K562 (cell line): ENCODE measurements at regions not wholly inside any gene's neighbourhood (a gene's known extent, or its start where the extent isn't known, plus 50 kb on each side); places are given as distances from the start of the nearest gene placed in this dataset.
"Not testable (repeated sequence)": the region's sequence is repeated elsewhere in the genome, so short reads cannot be mapped to it uniquely, and the experiment has no call there.

Experiments
- ATAC-seq: fragments of 200-7000 bp; cut with Tn5 transposase; 3 replicates; pipeline ENCODE4 v1.9.1; 2020; ENCODE audit warnings: moderate library complexity
- BruUV-seq: library from RNA; stranded (reverse); fragments of 400-500 nt; replicated peaks from 2 replicates; lab custom pipeline; 2021; lab: Mats Ljungman, UMichigan
- CTCF ChIA-PET: fragments of 300-600 bp; formaldehyde crosslinking; extraction: SDS; loops from one replicate; lab custom pipeline; 2021; ENCODE audit warnings: low intra/inter-chr PET ratio; lab: Yijun Ruan, JAX
- POLR2A ChIA-PET: fragments of 300-600, 350-650 bp; sonication (Branson Sonifier 250); formaldehyde crosslinking; extraction: SDS; loops from one replicate; lab custom pipeline; 2021; ENCODE audit warnings: antibody characterized with exemption, inconsistent platforms; lab: Yijun Ruan, JAX
- DNase-seq, 4 experiments: peaks; one replicate each; pipeline versions ENCODE4 v3.0.0 to v3.0.0-alpha.2; 2011 to 2018; ENCODE audit warnings: low spot score in 3 of 4, mixed read lengths in 3 of 4; ENCODE audit errors: extremely low read depth in 1 of 4
- FAIRE-seq: peaks from 2 replicates; lab custom pipeline; 2011; peaks lifted over from hg19 to GRCh38; lab: Jason Lieb, UNC
- H2AFZ ChIP-seq: 2 replicates; pipeline ENCODE4 v1.6.0; 2011; ENCODE audit warnings: low read depth, low read length, control low read depth, inconsistent platforms
- H3K27ac ChIP-seq: fragments of 200-600 bp; 3 replicates; pipeline ENCODE4 v1.8.0; 2011; ENCODE audit warnings: low read depth, mild to moderate bottlenecking, control low read depth, inconsistent platforms, low read length, moderate library complexity, mixed read lengths; ENCODE audit errors: extremely low read depth
- H3K27me3 ChIP-seq, 2 experiments: fragments of 300-600 bp in 1 of 2; 2 replicates in 1 of 2; 3 replicates in 1 of 2; pipeline versions ENCODE4 v1.6.0 to v1.8.0; 2011; ENCODE audit warnings: inconsistent platforms in 2 of 2, low read length in 2 of 2, mild to moderate bottlenecking in 1 of 2, mixed read lengths in 1 of 2, moderate library complexity in 1 of 2; ENCODE audit not compliant: control insufficient read depth in 2 of 2, insufficient read depth in 2 of 2
- H3K36me3 ChIP-seq: fragments of 300-600 bp; 3 replicates; pipeline ENCODE4 v1.8.0; 2011; ENCODE audit warnings: mild to moderate bottlenecking, low read length, inconsistent platforms; ENCODE audit not compliant: control insufficient read depth, insufficient read depth
- H3K4me1 ChIP-seq, 2 experiments: fragments of 200-600 bp in 1 of 2; replicated peaks in 1 of 2; 2 replicates in 1 of 2; 3 replicates in 1 of 2; pipeline versions ENCODE4 v1.5.1 to v1.8.0; 2011; ENCODE audit warnings: inconsistent platforms in 2 of 2, low read length in 2 of 2, mild to moderate bottlenecking in 1 of 2, mixed read lengths in 1 of 2, moderate library complexity in 1 of 2; ENCODE audit not compliant: control insufficient read depth in 2 of 2, insufficient read depth in 2 of 2
- H3K4me2 ChIP-seq: 2 replicates; pipeline ENCODE4 v1.6.1; 2011; ENCODE audit warnings: low read length, control low read depth, inconsistent platforms, mixed read lengths; ENCODE audit not compliant: insufficient read depth
- H3K4me3 ChIP-seq: fragments of 200-600 bp; sonication (generic), shearing (Covaris generic); 2 replicates; pipeline ENCODE4 v1.5.1; 2016; ENCODE audit warnings: control low read depth, inconsistent platforms
- H3K79me2 ChIP-seq: fragments of 200-600 bp; 3 replicates; pipeline ENCODE4 v1.8.0; 2011; ENCODE audit warnings: low read length, inconsistent platforms; ENCODE audit not compliant: control insufficient read depth, insufficient read depth
- H3K9ac ChIP-seq, 2 experiments: 2 replicates each; pipeline versions ENCODE4 v1.6.0 to v1.6.1; 2011; ENCODE audit warnings: low read depth in 2 of 2, low read length in 2 of 2, control low read depth in 1 of 2, inconsistent platforms in 1 of 2, mild to moderate bottlenecking in 1 of 2, mixed read lengths in 1 of 2; ENCODE audit not compliant: insufficient read depth in 1 of 2
- H3K9me1 ChIP-seq: one replicate; pipeline ENCODE4 v1.6.0; 2011; ENCODE audit warnings: inconsistent platforms, mild to moderate bottlenecking, low read length, moderate library complexity; ENCODE audit not compliant: control insufficient read depth, insufficient read depth
- H3K9me3 ChIP-seq: replicated peaks from 2 replicates; pipeline ENCODE4 v1.5.1; 2011; ENCODE audit warnings: low read depth, low read length, inconsistent platforms; ENCODE audit not compliant: control insufficient read depth, insufficient read depth
- H4K20me1 ChIP-seq: replicated peaks from 2 replicates; pipeline ENCODE4 v1.6.1; 2011; ENCODE audit warnings: low read length, inconsistent platforms, mixed read lengths; ENCODE audit not compliant: control insufficient read depth, insufficient read depth
- ARID1B ChIP-seq: fragments of 450-650 bp; IDR thresholded peaks from 2 replicates; pipeline ENCODE4 v1.6.1; 2016; ENCODE audit warnings: antibody characterized with exemption, mild to moderate bottlenecking, inconsistent platforms
- CLOCK ChIP-seq: fragments of 250-450 bp; sonication (Bioruptor Pico); IDR thresholded peaks from 2 replicates; pipeline ENCODE4 v1.4.0; 2020; ENCODE audit warnings: mild to moderate bottlenecking, moderate library complexity, borderline replicate concordance
- EWSR1 ChIP-seq: fragments of 450-650 bp; IDR thresholded peaks from 2 replicates; pipeline ENCODE4 v1.6.1; 2018; ENCODE audit warnings: borderline replicate concordance, mild to moderate bottlenecking, low read depth, moderate library complexity; ENCODE audit not compliant: partially characterized antibody
- IRF9 ChIP-seq: fragments of 450-650 bp; IDR thresholded peaks from 2 replicates; pipeline ENCODE4 v1.6.1; 2016; ENCODE audit warnings: missing biosample characterization, missing genetic modification characterization
- RNF219 ChIP-seq: fragments of 250-450 bp; sonication (Bioruptor Pico); IDR thresholded peaks from 2 replicates; pipeline ENCODE4 v1.5.0; 2022; ENCODE audit warnings: mild to moderate bottlenecking
- SMARCA5 ChIP-seq: fragments of 450-650 bp; IDR thresholded peaks from 2 replicates; pipeline ENCODE4 v1.6.1; 2016
- WGBS: fragments of 100-300 bp; shearing (Covaris generic); methylation state at CpG from one replicate; pipeline ENCODE4 v1.1.6; 2016; ENCODE audit warnings: low coverage, mixed read lengths; ENCODE audit not compliant: insufficient coverage; ENCODE audit errors: missing lambda C conversion rate; 5-methylcytosine and 5-hydroxymethylcytosine counted together
- in situ Hi-C: fragments of 300-500 bp; cut with MboI; formaldehyde crosslinking; loops from 4 replicates; pipeline ENCODE4 v1.15.0; 2018; ENCODE audit warnings: inconsistent platforms, mixed read lengths
- intact Hi-C: fragments of 100-400 bp; cut with micrococcal nuclease; formaldehyde crosslinking; loops from 2 replicates; pipeline ENCODE4 v1.14.2; 2022

- TF ChIP-seq RNF219 (CRISPR knock-in tag): no peak
- no peak for TF ChIP-seq EWSR1
- TF ChIP-seq ARID1B: no peak
- TF ChIP-seq SMARCA5: no peak
- no peak for TF ChIP-seq CLOCK (CRISPR knock-in tag)
- TF ChIP-seq IRF9 (tag): no peak
Observed at GRCh38 chr9:79492092-79493009, 79.4 kb upstream of the TLE4 start (continued).

- CTCF ChIA-PET, H4K20me1 ChIP-seq, FAIRE-seq, H3K79me2 ChIP-seq, in situ Hi-C loops, H3K9me3 ChIP-seq, H3K27me3 ChIP-seq, H3K4me3 ChIP-seq, H3K9me1 ChIP-seq, ATAC-seq, DNase-seq, H3K9ac ChIP-seq, intact Hi-C loops, BruUV-seq, H3K27ac ChIP-seq, POLR2A ChIA-PET, H3K4me1 ChIP-seq, H3K36me3 ChIP-seq, H3K4me2 ChIP-seq: not testable (repeated sequence)
- 0 out of 2 replicates have a peak overlapping the region, but pooled peaks have one; percentile 14 for H2AFZ ChIP-seq
- 7% methylated on average over 5 of the region's 25 CpGs for WGBS
Observed at GRCh38 chr9:79500196-79500864, 71.4 kb upstream of the TLE4 start.
